ENCODE measurements at regions not wholly inside any gene's neighbourhood (a gene's known extent, or its start where the extent isn't known, plus 50 kb on each side); places are given as distances from the start of the nearest gene placed in this dataset.
"Not testable (repeated sequence)": the region's sequence is repeated elsewhere in the genome, so short reads cannot be mapped to it uniquely, and the experiment has no call there.

GRCh38 chr1:70827030-70827429 is 220.6 kb downstream of the PTGER3 start:
- no peak for DNase-seq

DNA sequence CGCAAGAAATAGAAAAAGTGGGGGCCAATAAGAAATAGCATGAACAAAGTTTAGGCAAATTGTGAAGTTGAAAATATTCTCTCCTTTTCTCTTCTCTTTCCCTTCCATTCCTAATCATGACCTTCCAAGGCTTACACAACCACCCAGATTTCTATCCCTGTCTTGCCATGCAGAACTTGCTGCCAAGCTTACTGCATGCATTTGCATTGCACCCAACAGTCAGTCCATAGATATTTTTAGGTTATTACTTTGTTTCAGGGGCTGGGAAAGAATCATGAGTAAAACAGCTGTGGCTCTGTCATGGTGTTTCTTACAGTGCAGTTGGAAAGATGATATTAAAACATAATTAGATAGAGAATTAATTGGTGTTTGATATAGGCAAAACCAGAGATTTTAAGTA is 219.4 kb downstream of the PTGER3 start:
- no peak for DNase-seq

DNA sequence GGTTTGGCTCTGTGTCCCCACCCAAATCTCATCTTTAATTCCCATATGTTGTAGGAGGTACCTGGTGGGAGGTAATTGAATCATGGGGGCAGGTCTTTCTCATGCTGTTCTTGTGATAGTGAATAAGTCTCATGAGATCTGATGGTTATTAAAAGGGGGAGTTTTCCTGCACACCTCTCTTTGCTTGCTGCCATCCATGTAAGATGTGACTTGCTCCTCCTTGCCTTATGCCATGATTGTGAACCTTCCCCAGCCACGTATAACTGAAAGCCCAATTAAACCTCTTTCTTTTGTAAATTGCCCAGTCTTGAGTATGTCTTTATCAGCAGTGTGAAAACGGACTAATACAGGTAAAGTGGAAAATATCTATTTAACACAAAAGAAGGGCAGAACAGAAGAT is 213.3 kb downstream of the PTGER3 start:
- not testable (repeated sequence) for DNase-seq

GRCh38 chr1:70836456-70836855 is 211.2 kb downstream of the PTGER3 start:
- no peak for DNase-seq

GRCh38 chr1:70840260-70840953 is 207.2 kb downstream of the PTGER3 start:
- no peak for DNase-seq

DNA sequence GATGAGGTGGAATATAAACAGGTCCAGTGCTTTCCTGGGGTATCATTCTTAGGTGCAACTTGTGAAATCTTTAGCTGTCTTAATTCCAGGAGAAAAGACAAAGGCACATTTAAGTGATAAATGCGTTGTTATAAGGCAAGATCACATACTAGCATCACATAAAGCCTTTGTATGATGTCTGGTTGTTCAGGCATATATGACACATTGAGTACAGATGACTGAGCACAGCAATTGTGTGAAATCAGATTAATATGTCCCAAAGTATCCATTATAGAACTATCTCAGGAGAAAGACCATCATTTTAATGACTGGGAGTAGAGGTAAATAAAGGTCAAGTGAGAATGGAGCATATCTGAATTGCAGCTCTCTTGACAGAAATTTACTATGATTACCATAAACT is 205.1 kb downstream of the PTGER3 start:
- no peak for DNase-seq

GRCh38 chr1:70843452-70843851 is 204.2 kb downstream of the PTGER3 start:
- no peak for DNase-seq

DNA sequence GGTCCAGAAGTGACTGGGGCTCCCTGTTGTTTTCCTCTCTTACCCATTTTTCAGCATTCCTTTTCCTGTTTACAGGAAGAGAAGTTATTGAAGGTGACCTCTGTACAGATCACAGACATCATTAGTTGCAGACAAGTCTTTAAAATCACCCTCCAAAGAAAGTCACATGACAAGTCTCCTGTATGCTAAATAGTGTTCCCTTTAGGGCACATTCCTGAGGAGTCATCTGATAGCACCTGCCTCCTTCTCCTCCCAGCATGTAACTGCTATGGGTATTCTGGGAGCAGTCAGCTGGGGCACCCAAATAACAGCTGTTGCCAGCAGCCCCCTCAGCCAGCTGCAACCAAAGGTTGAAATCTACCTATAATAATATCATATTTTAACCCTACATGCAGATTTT is 200.6 kb downstream of the PTGER3 start:
- no peak for DNase-seq

DNA sequence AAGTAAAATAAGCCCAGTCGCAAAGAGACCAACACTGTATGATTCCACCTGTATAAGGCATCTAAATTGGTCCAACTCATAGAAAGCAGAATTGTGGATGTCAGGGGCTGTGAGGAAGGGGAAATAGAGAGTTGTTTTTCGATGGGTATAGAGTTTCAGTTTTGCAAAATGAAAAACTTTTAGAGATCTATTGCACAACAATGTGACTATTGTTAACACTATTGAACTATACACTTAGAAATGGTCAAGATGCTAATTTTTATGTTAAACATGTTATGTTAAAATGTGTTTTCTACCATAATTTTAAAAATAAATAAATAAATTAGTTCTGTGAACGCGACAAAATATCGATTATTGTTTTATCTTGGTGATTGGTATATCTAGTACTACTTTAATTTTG is 192.4 kb downstream of the PTGER3 start:
- DNase-seq, result no peak

DNA sequence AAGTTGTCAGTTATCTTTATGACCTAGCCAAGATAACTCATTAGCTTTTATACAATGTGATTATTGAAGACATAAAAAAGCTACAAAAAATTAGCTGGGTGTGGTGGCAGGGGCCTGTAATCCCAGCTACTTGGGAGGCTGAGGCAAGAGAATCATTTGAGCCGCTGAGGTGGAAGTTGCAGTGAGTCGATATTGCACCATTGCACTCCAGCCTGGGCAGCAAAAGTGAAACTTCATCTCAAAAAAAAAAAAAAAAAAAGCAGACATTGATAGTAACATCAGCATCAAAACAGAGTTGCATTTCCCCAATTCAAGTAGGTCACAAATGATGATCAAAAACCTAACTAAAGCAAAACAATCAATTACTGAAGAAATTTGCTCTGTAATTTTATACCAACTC is 191.4 kb downstream of the PTGER3 start:
- DNase-seq, result no peak

GRCh38 chr1:70863239-70863638 is 184.4 kb downstream of the PTGER3 start:
- no peak for DNase-seq

GRCh38 chr1:70864302-70864701 is 183.3 kb downstream of the PTGER3 start:
- no peak for DNase-seq

- no peak for DNase-seq
Measured at GRCh38 chr1:70866542-70867264, 180.9 kb downstream of the PTGER3 start.

DNA sequence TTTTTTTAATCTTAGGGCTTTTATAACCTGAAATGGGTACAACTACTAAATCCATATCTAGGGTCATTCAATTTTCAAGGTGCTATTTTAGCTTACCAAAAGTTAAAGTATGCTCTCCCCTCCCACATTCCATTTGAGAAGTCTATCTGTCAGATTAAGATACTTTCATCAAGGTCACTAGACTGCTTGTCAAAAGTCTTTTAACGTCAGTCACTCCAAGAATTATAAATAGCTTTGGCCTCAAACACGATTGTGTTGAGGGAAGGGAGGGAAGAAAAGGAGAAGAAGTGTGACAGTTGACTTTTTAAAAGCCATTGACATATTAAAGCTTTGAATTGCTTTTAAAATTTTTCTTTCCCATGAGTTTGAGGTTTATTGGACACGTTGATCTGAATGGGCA is 175.8 kb downstream of the PTGER3 start:
- DNase-seq, result no peak

- no peak for DNase-seq
Measured at GRCh38 chr1:70874063-70874462, 173.6 kb downstream of the PTGER3 start.

DNA sequence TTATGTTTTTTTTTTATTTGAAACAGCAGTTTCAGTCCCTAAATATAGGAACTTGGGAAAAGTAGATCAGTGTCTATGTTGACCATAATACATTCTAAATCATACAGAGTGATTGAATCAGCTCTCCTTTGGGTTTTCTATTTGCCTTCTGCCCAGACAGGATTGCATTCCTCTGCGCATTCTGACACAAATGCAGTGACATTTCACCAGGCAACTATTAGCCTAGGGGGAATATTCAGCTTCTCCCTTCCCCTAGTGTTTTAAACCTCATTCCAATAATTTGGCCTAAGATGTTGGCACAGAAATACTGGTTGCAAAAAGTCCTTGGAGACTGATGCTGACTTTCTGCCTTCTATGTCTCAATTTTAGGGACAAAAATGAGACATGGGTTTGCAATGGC is 172.8 kb downstream of the PTGER3 start:
- DNase-seq, result no peak

DNA sequence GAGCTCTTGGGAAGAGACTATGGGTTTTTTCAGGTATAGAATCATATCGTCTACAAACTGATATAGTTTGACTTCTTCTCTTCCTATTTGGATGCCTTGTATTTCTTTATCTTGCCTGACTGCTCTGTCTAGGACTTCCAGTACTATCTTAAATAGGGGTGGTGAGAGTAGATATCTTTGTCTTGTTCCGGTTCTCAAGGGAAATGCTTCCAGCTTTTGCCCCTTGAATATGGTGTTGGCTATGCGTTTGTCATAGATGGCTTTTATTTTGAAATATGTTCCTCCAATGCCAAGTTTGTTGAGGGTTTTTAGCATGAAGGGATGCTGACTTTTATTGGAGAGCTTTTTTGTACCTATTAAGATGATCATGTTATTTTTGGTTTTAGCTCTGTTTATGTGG is 170.3 kb downstream of the PTGER3 start:
- DNase-seq, result no peak

DNA sequence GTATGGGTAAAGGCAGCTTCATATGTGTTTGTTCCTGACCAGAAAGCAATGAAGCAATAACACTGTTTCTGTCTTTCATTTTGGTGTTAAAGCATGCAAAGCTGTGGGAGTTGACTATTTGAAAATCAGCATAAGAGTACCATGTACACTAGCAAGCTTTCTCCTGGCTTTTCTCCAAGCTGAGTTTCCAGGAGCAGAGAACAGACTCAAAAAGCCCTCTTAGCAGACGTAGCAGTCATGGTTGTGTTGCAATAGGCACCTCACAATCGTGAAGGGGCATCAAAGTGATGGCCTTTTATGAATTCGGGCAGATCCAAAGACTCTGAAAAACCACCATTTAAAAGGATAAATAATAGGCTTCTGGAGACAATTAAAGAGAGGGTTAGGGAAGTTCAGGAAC is 159.7 kb downstream of the PTGER3 start:
- no peak for DNase-seq

DNA sequence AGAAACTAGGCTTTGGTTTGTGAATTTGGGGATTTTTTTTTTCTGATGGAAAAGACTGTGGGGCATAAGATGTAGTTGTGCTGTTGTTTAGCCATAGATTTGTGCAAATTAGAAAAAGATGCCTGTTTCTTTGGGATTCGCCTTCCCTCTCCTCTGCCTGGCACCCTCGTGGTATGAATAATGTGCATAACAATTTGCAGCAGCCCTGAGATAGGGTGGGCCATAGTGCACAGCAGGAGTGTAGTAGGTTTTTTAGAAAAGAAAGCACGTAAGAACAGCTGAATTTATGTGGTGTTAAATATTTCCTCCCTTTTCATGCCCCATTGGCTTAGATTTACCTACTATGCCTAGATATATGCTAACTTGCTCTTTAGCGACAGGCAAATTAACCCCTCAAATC is 158.9 kb downstream of the PTGER3 start:
- DNase-seq, result no peak

DNA sequence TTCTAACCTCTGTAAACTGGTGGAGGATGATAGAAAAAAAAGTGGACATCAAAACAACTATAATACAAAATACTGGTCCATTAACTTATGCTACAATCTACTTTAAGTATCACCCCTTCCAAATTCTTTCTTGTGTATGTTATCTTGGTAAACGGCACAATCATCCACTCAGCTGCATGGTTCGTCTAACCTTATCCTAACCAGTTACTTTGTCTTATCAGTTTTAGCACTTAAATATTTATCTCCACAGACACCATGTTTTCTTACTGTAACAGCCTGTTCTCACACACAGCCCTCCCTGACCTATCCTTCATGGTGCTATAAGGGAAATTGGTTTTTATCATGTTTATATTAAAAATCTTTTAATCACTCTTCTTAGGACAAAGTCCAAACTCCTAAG is 157.2 kb downstream of the PTGER3 start:
- no peak for DNase-seq

DNA sequence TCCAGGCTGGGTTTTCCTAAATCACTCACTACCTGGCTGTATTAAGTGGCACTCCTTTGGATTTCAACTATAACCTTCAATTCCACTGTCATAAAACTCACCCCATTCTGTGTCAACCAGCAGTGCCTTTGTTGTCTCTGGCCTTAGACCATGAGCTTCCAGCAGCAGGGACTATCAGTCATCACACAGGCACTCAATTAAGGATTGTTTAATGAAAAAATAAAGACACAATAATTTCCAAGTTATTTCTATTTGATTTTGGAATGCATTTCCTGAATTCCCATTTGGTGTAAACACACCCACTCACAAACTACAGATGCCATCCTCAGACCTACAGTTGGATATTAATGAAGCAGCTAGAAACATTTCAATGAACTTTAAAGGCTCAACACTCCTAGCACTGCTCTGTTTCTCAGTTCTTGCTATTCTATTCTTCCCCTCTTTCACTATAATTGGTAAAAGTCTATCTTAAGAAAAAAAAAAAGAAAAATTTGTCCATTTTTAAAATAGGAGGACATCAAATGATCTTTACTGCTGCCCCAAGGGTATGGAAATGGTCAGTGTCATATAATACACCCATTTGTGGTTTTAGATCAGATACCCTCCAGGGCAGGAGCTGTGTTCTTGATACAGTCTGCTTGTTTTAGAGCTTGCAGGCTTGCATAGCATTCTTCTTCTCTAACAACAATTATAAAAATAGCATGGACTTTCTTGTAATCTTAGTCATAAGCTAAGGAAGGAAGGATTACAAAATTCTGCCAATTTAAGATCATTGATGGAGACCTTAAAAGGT is 156.4 kb downstream of the PTGER3 start:
- DNase-seq, result no peak

DNA sequence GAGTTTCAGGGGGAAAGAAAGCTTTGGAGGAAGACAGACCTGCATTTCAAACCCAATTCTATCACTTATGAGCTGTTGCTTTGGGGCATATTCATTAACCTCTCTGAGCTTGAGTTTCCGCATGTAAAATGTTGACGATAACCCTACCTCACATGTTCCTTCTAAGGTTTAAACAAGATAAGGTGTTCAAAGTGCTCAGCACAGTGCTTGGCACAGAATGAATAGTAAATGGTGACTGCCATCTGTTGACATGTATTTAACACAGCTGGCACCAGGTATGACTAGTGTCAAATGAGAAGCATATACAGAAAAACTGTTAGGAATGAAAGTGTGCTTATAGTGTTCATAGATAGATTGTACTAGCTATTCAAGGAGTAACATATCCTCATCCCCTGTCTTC is 155.5 kb downstream of the PTGER3 start:
- DNase-seq, result no peak

GRCh38 chr1:70892930-70893329 is 154.7 kb downstream of the PTGER3 start:
- no peak for DNase-seq

DNA sequence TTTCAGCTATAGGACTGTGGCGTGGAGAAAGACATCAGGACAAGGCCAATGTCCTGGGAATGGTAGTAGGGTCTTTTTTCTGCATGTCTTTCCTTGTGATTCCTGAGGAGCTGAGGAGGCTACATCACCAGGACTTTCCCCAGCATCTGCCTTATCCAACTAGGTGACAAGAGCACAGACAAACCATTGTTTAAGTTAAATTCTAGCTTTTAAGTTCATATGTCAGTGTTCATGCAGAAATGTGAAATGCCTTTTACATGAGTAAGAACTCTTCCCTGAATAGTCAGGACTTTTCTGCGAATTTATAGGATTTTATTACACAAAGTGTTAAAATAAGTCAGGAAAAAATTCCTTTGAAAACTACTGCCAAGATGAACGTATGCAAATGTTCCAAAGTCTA is 154.2 kb downstream of the PTGER3 start:
- no peak for DNase-seq
